LNCAP (cell line): ENCODE measurements at regions not wholly inside any gene's neighbourhood (a gene's known extent, or its start where the extent isn't known, plus 50 kb on each side); places are given as distances from the start of the nearest gene placed in this dataset.

Source experiments
- CTCF ChIP-seq: fragments of 450-650 bp; IDR thresholded peaks from 2 replicates; pipeline ENCODE4 v1.5.1; 2017; ENCODE audit warnings: mild to moderate bottlenecking

GRCh38 chr15:25541228-25541627 is 102.4 kb upstream of the UBE3A start:
- no peak for TF ChIP-seq CTCF

GRCh38 chr15:25536801-25537611 is 98.2 kb upstream of the UBE3A start:
- TF ChIP-seq CTCF = no peak

- no peak for TF ChIP-seq CTCF
These were observed 97.0 kb upstream of the UBE3A start for GRCh38 chr15:25535866-25536265.

- TF ChIP-seq CTCF = no peak
These were observed 95.5 kb upstream of the UBE3A start for GRCh38 chr15:25534293-25534692.

GRCh38 chr15:25532269-25533140 is 93.7 kb upstream of the UBE3A start:
- no peak for TF ChIP-seq CTCF

- no peak for TF ChIP-seq CTCF
These were observed 91.0 kb upstream of the UBE3A start for GRCh38 chr15:25529774-25530173.

GRCh38 chr15:25527118-25527517 is 88.3 kb upstream of the UBE3A start:
- no peak for TF ChIP-seq CTCF
